ENCODE measurements at regions not wholly inside any gene's neighbourhood (a gene's known extent, or its start where the extent isn't known, plus 50 kb on each side); places are given as distances from the start of the nearest gene placed in this dataset.

- TF ChIP-seq POLR2A (IDR thresholded peaks at IDR 0.05) (no peak), CTCF (IDR thresholded peaks at IDR 0.05) (no peak)
- Histone ChIP-seq H3K9me3 (no peaks in the 10 kb centered on the region), H3K4me1 (no peaks in the 10 kb centered on the region), H3K4me3 (no peak overlapping the region), H3K27ac (no peak overlapping the region), H3K27me3 (no peaks in the 10 kb centered on the region), H3K36me3 (no peaks in the 10 kb centered on the region)
- intact Hi-C loops (cut with DNase I), result no loop called here
- no peak for DNase-seq
- WGBS (ENCODE audit: insufficient coverage, low coverage, low lambda C conversion rate, missing lambda C conversion rate), result 43% methylated on average over 9 of the region's 10 CpGs
- ATAC-seq, result no peak
These were observed 200.1 kb upstream of the GUCY1A2 start for GRCh38 chr11:107218123-107219013.

- TF ChIP-seq CTCF (IDR thresholded peaks at IDR 0.05) (no peak), POLR2A (IDR thresholded peaks at IDR 0.05) (no peak)
- Histone ChIP-seq H3K27ac (no peak overlapping the region), H3K4me3 (no peak overlapping the region), H3K9me3 (no peaks in the 10 kb centered on the region), H3K27me3 (no peaks in the 10 kb centered on the region), H3K36me3 (no peaks in the 10 kb centered on the region), H3K4me1 (no peaks in the 10 kb centered on the region)
- ATAC-seq, result no peak
- WGBS (ENCODE audit: insufficient coverage, low coverage, low lambda C conversion rate, missing lambda C conversion rate), result 90% methylated on average over 7 of the region's 7 CpGs
- DNase-seq, result no peak
- intact Hi-C loops (cut with DNase I), result no loop called here
These were observed 199.2 kb upstream of the GUCY1A2 start for GRCh38 chr11:107217444-107217843.

GRCh38 chr11:107215010-107215409, 196.7 kb upstream of the GUCY1A2 start:
- no peaks in the 10 kb centered on the region for H3K27me3 ChIP-seq
- no peaks in the 10 kb centered on the region for H3K9me3 ChIP-seq
- intact Hi-C loops (cut with DNase I), result no loop called here
- H3K4me3 ChIP-seq, result no peak overlapping the region
- no peak for DNase-seq
- H3K27ac ChIP-seq, result no peak overlapping the region
- ATAC-seq, result no peak
- TF ChIP-seq CTCF (IDR thresholded peaks at IDR 0.05) (no peak), POLR2A (IDR thresholded peaks at IDR 0.05) (no peak)
- WGBS (ENCODE audit: insufficient coverage, low coverage, low lambda C conversion rate, missing lambda C conversion rate), result 42% methylated on average over 2 of the region's 2 CpGs
- no peaks in the 10 kb centered on the region for H3K4me1 ChIP-seq
- no peaks in the 10 kb centered on the region for H3K36me3 ChIP-seq

- no peak overlapping the region for H3K27ac ChIP-seq
- H3K9me3 ChIP-seq, result no peaks in the 10 kb centered on the region
- DNase-seq (no peak), ATAC-seq (peak in 2 of 4 donors; percentile 28 to 48)
- no peak overlapping the region for H3K4me3 ChIP-seq
- 14% methylated on average over 1 of the region's 1 CpG for WGBS (ENCODE audit: insufficient coverage, low coverage, low lambda C conversion rate, missing lambda C conversion rate)
- no peaks in the 10 kb centered on the region for H3K36me3 ChIP-seq
- H3K4me1 ChIP-seq, result peaks cover 0 to 6% (median 2%) of the 10 kb centered on the region in 4 donors
- H3K27me3 ChIP-seq, result no peaks in the 10 kb centered on the region
- intact Hi-C loops (cut with DNase I), result no loop called here
- TF ChIP-seq POLR2A (IDR thresholded peaks at IDR 0.05) (no peak), CTCF (IDR thresholded peaks at IDR 0.05) (no peak)
These were observed 185.4 kb upstream of the GUCY1A2 start for GRCh38 chr11:107203656-107204055.
